Common myeloid progenitor, CD34-positive (primary cell): ENCODE measurements at regions not wholly inside any gene's neighbourhood (a gene's known extent, or its start where the extent isn't known, plus 50 kb on each side); places are given as distances from the start of the nearest gene placed in this dataset.

Experiments
- CTCF ChIA-PET: fragments of 350-600 bp; sonication (Branson Sonifier 250); formaldehyde crosslinking; loops from one replicate; lab custom pipeline; 2021; ENCODE audit warnings: antibody characterized with exemption; lab: Charles Lee
- POLR2A ChIA-PET: fragments of 350-600 bp; sonication (Branson Sonifier 250); formaldehyde crosslinking; loops from one replicate; lab custom pipeline; 2021; ENCODE audit warnings: antibody characterized with exemption; lab: Charles Lee
- DNase-seq, 3 donors: peaks; one replicate each; pipeline versions ENCODE4 v3.0.0 to v3.0.0-alpha.2; 2013
- H3K27ac ChIP-seq, 2 experiments: 1 replicate in 1 of 2; 2 replicates in 1 of 2; pipeline ENCODE4 v1.7.0; 2013; ENCODE audit warnings: inconsistent platforms in 2 of 2, low read length in 2 of 2, mild to moderate bottlenecking in 2 of 2, low read depth in 1 of 2, moderate library complexity in 1 of 2; ENCODE audit not compliant: severe bottlenecking in 2 of 2, insufficient read depth in 1 of 2, poor library complexity in 1 of 2
- H3K27me3 ChIP-seq, 5 experiments: replicated peaks in 2 of 5; 1 replicate in 3 of 5; 2 replicates in 2 of 5; pipeline versions ENCODE4 v1.6.1 to v1.7.0; 2013; ENCODE audit warnings: low read length in 4 of 5, mild to moderate bottlenecking in 2 of 5, moderate library complexity in 2 of 5, inconsistent platforms in 1 of 5; ENCODE audit not compliant: insufficient read depth in 5 of 5, control insufficient read depth in 4 of 5
- H3K36me3 ChIP-seq, 4 experiments: 1 replicate in 2 of 4; 2 replicates in 2 of 4; pipeline versions ENCODE4 v1.6.1 to v1.7.0; 2013; ENCODE audit warnings: low read length in 3 of 4, control low read depth in 1 of 4, mild to moderate bottlenecking in 1 of 4; ENCODE audit not compliant: control insufficient read depth in 4 of 4, insufficient read depth in 4 of 4
- H3K4me1 ChIP-seq, 4 experiments: 1 replicate in 3 of 4; 2 replicates in 1 of 4; pipeline versions ENCODE4 v1.6.1 to v1.7.1; 2013; ENCODE audit warnings: low read length in 3 of 4, mild to moderate bottlenecking in 3 of 4, control low read depth in 1 of 4, inconsistent platforms in 1 of 4, moderate library complexity in 1 of 4; ENCODE audit not compliant: control insufficient read depth in 4 of 4, insufficient read depth in 4 of 4; ENCODE audit errors: control extremely low read depth in 1 of 4
- H3K4me3 ChIP-seq, 7 experiments: 1 replicate in 4 of 7; 2 replicates in 3 of 7; pipeline versions ENCODE4 v1.5.1 to v1.7.0; 2013; ENCODE audit warnings: mild to moderate bottlenecking in 7 of 7, low read length in 6 of 7, moderate library complexity in 6 of 7, inconsistent platforms in 2 of 7, low read depth in 2 of 7, control low read depth in 1 of 7; ENCODE audit not compliant: insufficient read depth in 4 of 7, control insufficient read depth in 1 of 7; ENCODE audit errors: extremely low read depth in 1 of 7
- H3K9me3 ChIP-seq, 5 experiments: 1 replicate in 4 of 5; 2 replicates in 1 of 5; pipeline versions ENCODE4 v1.6.1 to v1.7.1; 2013; ENCODE audit warnings: low read length in 4 of 5, mild to moderate bottlenecking in 2 of 5, inconsistent platforms in 1 of 5, low read depth in 1 of 5, moderate library complexity in 1 of 5; ENCODE audit not compliant: control insufficient read depth in 4 of 5, insufficient read depth in 2 of 5; ENCODE audit errors: control extremely low read depth in 1 of 5
- WGBS: methylation state at CpG from one replicate; pipeline ENCODE4 v1.1.5; 2013; ENCODE audit not compliant: insufficient coverage; 5-methylcytosine and 5-hydroxymethylcytosine counted together

DNA sequence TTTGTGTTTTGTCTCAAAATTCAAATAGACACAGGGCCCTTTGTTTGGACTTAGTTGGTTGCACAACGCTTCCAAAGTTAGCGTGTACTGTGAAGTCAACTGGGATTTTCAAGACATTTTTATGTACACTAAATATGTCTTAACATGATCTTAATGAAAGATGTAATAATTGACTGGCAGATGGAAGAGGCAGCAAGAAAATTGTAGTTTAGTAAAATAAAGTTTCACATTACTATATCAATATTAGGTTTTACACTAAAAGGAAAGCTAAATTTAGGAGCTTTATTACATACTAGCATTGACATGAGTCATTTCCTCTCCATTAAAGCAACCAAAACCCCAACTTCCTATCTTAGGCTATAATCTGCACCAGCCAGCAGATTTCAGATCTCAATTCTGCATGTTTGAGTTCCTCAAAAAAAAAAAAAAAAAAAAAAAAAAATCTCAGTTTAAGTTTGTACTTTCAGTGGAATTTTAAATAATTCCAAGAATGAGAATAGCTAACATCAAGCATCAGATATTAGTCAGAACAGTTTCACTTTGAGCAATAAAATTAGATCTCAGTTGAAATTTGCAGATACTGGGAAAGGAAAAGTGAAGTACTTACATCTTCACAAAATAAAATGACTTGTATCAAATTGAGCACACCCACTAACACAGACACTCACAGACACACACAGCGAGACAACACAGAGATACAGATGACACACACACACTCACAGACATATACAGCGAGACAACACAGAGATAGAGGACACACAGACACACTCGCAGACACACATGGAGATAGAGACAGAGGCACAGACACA is 346.6 kb upstream of the KLF6 start:
- Histone ChIP-seq H3K9me3 (peaks cover 0 to 4% (median 0%) of the 10 kb centered on the region in 5 experiments), H3K4me1 (peaks cover 34 to 60% (median 43%) of the 10 kb centered on the region in 4 experiments), H3K27me3 (peaks cover 0 to 5% (median 2%) of the 10 kb centered on the region in 5 experiments), H3K36me3 (no peaks in the 10 kb centered on the region), H3K27ac (peak overlapping the region; percentile 67 to 81), H3K4me3 (peak overlapping the region in 6 of 7 experiments; percentile 8 to 61 (median 54))
- DNase-seq, result peak; percentile 92 to 97 (median 96)
- ChIA-PET POLR2A (interaction anchor here (0.7 to 2.0 kb wide), 2 partner anchors 92 to 347 kb away, joined by 3 to 15 read pairs; partner anchors contain the start of gene KLF6), CTCF (interaction anchor here (0.8 kb wide), 1 partner anchor 9 kb away, joined by 4 read pairs; no protein-coding TSS in a partner anchor)
- 73% methylated on average over 2 of the region's 5 CpGs for WGBS

DNA sequence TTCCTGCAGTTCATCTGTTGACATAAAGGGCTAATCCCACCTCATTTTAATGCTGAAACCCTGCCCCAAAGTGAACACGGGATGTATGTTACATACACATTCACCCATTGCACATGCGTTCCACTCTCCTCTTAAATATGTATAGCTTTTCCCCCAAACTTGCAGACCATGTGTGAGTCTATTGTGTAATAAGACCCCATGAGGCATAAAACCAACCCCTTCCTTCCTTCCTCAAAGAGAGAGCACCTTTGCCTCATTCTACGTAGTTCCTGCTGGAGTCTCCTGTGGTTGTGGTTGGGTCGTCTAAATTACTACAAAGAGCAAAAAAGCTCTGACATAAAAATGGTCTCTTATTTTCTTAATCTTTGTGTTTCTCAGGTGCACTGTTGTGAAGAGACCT is 345.7 kb upstream of the KLF6 start:
- H3K4me1 ChIP-seq, result peaks cover 34 to 55% (median 43%) of the 10 kb centered on the region in 4 experiments
- ChIA-PET CTCF (no interaction called here), POLR2A (interaction anchor here (1.0 to 2.0 kb wide), 2 partner anchors 302 to 346 kb away, joined by 3 to 15 read pairs; partner anchors contain the start of gene KLF6)
- H3K4me3 ChIP-seq, result peak overlapping the region in 6 of 7 experiments; percentile 24 to 61 (median 56)
- 0% methylated on average over 2 of the region's 4 CpGs for WGBS
- H3K27ac ChIP-seq, result peak overlapping the region; percentile 67 to 81
- H3K9me3 ChIP-seq, result peaks cover 0 to 7% (median 0%) of the 10 kb centered on the region in 5 experiments
- DNase-seq, result peak; percentile 90 to 95 (median 93)
- H3K36me3 ChIP-seq, result no peaks in the 10 kb centered on the region
- peaks cover 0 to 5% (median 2%) of the 10 kb centered on the region in 5 experiments for H3K27me3 ChIP-seq

DNA sequence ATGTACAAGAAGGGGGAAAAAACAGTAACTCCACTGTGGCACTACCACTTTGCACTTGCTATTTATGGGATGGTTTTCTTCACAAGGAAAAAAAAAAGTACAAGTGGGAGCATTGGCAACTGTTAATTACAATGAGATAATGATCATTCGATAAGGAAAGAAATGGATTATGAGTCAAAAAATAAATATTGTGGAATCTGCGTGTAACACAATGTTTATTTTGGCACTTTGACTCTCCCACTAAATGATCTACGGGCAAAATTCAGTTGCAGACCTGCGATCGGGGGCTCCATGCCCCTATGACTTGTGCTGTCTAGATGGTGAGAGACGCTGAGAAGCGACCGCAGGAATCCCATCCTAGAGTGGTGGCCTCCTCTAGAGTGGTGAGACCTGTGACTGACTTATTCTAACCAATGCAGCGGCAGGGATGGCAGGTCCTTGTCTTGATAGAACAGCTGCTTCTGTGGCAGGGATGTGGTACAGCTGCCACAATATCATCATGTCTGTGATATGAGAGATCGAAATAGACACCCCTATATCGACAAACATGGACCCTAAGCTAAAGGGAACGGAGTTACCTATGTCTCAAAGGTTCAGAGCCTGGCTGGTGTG is 345.0 kb upstream of the KLF6 start:
- Histone ChIP-seq H3K9me3 (peaks cover 0 to 7% (median under 1%) of the 10 kb centered on the region in 5 experiments), H3K4me3 (peak overlapping the region in 1 of 7 experiments; percentile 61), H3K27ac (no peak overlapping the region), H3K4me1 (peaks cover 34 to 51% (median 43%) of the 10 kb centered on the region in 4 experiments), H3K36me3 (no peaks in the 10 kb centered on the region), H3K27me3 (peaks cover 0 to 5% (median under 1%) of the 10 kb centered on the region in 5 experiments)
- peak in 2 of 3 donors; percentile 47 to 68 for DNase-seq
- CTCF ChIA-PET, result no interaction called here
- POLR2A ChIA-PET, result interaction anchor here (1.0 to 2.0 kb wide), 2 partner anchors 301 to 345 kb away, joined by 3 to 15 read pairs; partner anchors contain the start of gene KLF6
- 93% methylated on average over 12 of the region's 12 CpGs for WGBS

GRCh38 chr10:4127518-4128315 is 342.7 kb upstream of the KLF6 start:
- H3K4me3 ChIP-seq, result no peak overlapping the region
- peaks cover 34 to 50% (median 43%) of the 10 kb centered on the region in 4 experiments for H3K4me1 ChIP-seq
- no peak overlapping the region for H3K27ac ChIP-seq
- peaks cover 0 to 11% (median 6%) of the 10 kb centered on the region in 5 experiments for H3K9me3 ChIP-seq
- ChIA-PET POLR2A (no interaction called here), CTCF (interaction anchor here (1.1 kb wide), 1 partner anchor 20 kb away, joined by 3 read pairs; no protein-coding TSS in a partner anchor)
- no peaks in the 10 kb centered on the region for H3K27me3 ChIP-seq
- no peaks in the 10 kb centered on the region for H3K36me3 ChIP-seq
- WGBS, result 89% methylated on average over 1 of the region's 7 CpGs
- peak; percentile 60 to 86 (median 81) for DNase-seq

- Histone ChIP-seq H3K9me3 (peaks cover 0 to 11% (median 6%) of the 10 kb centered on the region in 5 experiments), H3K36me3 (no peaks in the 10 kb centered on the region), H3K27me3 (no peaks in the 10 kb centered on the region), H3K4me3 (no peak overlapping the region), H3K4me1 (peaks cover 25 to 44% (median 35%) of the 10 kb centered on the region in 4 experiments), H3K27ac (no peak overlapping the region)
- no peak for DNase-seq
- ChIA-PET CTCF (no interaction called here), POLR2A (no interaction called here)
- no CpG with 5 or more reads among the region's 1 CpG for WGBS
These were observed 340.8 kb upstream of the KLF6 start for GRCh38 chr10:4125776-4126175.

DNA sequence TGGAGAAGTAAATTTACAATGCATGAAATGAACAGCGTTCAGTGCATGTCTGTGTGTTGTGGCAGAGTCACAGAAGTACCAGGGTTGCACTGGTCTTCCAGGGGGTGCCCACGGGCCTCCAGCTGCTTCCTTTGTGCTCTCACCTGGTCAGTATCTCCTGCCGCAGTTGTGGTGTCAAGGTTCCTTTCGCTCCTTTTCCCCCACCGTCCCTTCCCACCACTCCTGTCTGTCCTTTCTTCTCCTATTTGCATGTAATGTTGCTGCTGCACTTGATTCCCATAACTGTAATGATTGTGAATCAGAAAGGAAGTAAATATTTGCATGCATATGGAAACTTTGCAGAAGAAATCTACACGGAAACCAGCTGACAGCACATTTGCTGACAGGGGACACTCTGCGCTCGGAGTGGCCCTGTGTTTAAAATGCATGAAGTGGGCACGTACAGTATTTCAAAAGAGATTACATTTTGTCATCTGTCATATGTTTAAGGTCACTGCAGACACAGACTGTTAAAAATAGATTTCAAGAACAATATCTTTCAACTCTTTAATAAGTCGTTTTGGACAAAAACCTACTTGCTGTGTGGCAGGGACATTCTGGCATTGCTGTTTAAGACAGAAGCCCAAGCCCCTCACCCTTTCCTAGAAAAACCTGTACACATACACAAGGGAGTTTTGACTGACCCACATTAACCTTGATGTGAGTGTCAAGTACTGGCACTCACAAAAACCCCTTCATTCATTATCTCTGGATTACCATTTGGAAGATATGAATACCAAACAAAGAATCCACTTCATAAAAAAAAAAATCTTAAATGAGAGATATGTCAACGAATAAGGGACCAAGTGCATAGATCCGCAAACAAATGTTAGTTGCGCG is 336.7 kb upstream of the KLF6 start:
- Histone ChIP-seq H3K4me1 (peaks cover 0 to 14% (median 7%) of the 10 kb centered on the region in 4 experiments), H3K9me3 (peaks cover 0 to 11% (median 4%) of the 10 kb centered on the region in 5 experiments), H3K27ac (no peak overlapping the region), H3K27me3 (no peaks in the 10 kb centered on the region), H3K36me3 (no peaks in the 10 kb centered on the region), H3K4me3 (peak overlapping the region in 1 of 7 experiments; percentile 40)
- ChIA-PET POLR2A (interaction anchor here (1.3 kb wide), 1 partner anchor 11 kb away, joined by 4 read pairs; no protein-coding TSS in a partner anchor), CTCF (no interaction called here)
- 51% methylated on average over 9 of the region's 14 CpGs for WGBS
- peak in 1 of 3 donors; percentile 44 for DNase-seq
